Ascending aorta (tissue), 2 donors: ENCODE measurements at regions not wholly inside any gene's neighbourhood (a gene's known extent, or its start where the extent isn't known, plus 50 kb on each side); places are given as distances from the start of the nearest gene placed in this dataset.
"Not testable (repeated sequence)": the region's sequence is repeated elsewhere in the genome, so short reads cannot be mapped to it uniquely, and the experiment has no call there.

ENCODE experiments used
- DNase-seq, 2 donors: peaks; one replicate each; pipeline ENCODE4 v3.0.0-alpha.2; 2019; ENCODE audit warnings: low spot score in 2 of 2
- H3K27ac ChIP-seq, 2 donors: fragments of 200-600 bp; sonication (generic); one replicate each; pipeline ENCODE4 v1.5.1; 2016 to 2017; ENCODE audit warnings: mild to moderate bottlenecking in 1 of 2
- H3K27me3 ChIP-seq: fragments of 200-600 bp; sonication (generic); one replicate; pipeline ENCODE4 v1.5.1; 2017
- H3K36me3 ChIP-seq, 2 donors: fragments of 200-600 bp; sonication (generic); one replicate each; pipeline ENCODE4 v1.5.1; 2016
- H3K4me1 ChIP-seq, 2 donors: fragments of 200-600 bp; sonication (generic); one replicate each; pipeline ENCODE4 v1.5.1; 2016 to 2017; ENCODE audit warnings: mild to moderate bottlenecking in 1 of 2
- H3K4me3 ChIP-seq, 2 donors: fragments of 200-600 bp; sonication (generic); one replicate each; pipeline ENCODE4 v1.5.1; 2016 to 2017; ENCODE audit warnings: mild to moderate bottlenecking in 1 of 2
- H3K9me3 ChIP-seq, 2 donors: fragments of 200-600 bp; sonication (generic); one replicate each; pipeline ENCODE4 v1.5.1; 2016
- CTCF ChIP-seq, 3 experiments: fragments of 200-600 bp in 2 of 3; fragments of 450-650 bp in 1 of 3; sonication (generic) in 2 of 3; IDR thresholded peaks; one replicate each; pipeline ENCODE4 v1.5.1; 2016 to 2019; ENCODE audit warnings: antibody characterized with exemption in 3 of 3, mild to moderate bottlenecking in 1 of 3, moderate library complexity in 1 of 3
- intact Hi-C: fragments of 100-400 bp; cut with DNase I; formaldehyde crosslinking; loops from one replicate; pipeline ENCODE4 v1.15.1; 2023

DNA sequence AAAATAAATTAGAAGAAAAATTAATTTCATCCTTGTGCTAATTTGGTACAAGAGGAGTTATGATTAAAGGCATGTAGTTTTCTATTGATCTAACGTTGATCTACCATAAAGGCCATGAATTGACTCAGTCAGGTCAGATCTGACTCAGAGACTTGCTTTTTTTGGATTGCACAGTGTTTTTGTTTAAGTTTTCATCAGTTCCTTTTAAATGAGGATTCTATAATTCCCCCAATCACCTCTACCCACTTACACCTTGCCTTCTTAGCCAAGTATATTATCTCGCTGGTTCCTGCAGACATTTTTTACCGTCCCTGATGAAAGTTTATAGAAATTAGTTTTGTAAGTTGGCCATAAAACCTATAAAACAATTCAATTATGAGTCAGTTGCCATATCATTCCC lies 132.4 kb upstream of the PALS2 start:
- no peak for DNase-seq
- H3K4me1 ChIP-seq: no peaks in the 10 kb centered on the region
- H3K4me3 ChIP-seq: no peak overlapping the region
- H3K27ac ChIP-seq: no peak overlapping the region
- H3K27me3 ChIP-seq: no peaks in the 10 kb centered on the region
- H3K36me3 ChIP-seq: no peaks in the 10 kb centered on the region
- H3K9me3 ChIP-seq: no peaks in the 10 kb centered on the region
- no peak for TF ChIP-seq CTCF (IDR thresholded peaks at IDR 0.05)
- intact Hi-C loops: no loop called here

- TF ChIP-seq CTCF (IDR thresholded peaks at IDR 0.05): no peak
- Histone ChIP-seq H3K4me3 (no peak overlapping the region), H3K27ac (no peak overlapping the region), H3K36me3 (no peaks in the 10 kb centered on the region), H3K4me1 (no peaks in the 10 kb centered on the region), H3K9me3 (no peaks in the 10 kb centered on the region), H3K27me3 (no peaks in the 10 kb centered on the region)
- DNase-seq: no peak
- intact Hi-C loops: no loop called here
Observed at GRCh38 chr7:24441314-24442027, 131.8 kb upstream of the PALS2 start.

- no peak overlapping the region for H3K27ac ChIP-seq
- no peak for TF ChIP-seq CTCF (IDR thresholded peaks at IDR 0.05)
- intact Hi-C loops: no loop called here
- H3K9me3 ChIP-seq: no peaks in the 10 kb centered on the region
- no peak overlapping the region for H3K4me3 ChIP-seq
- H3K36me3 ChIP-seq: no peaks in the 10 kb centered on the region
- no peaks in the 10 kb centered on the region for H3K27me3 ChIP-seq
- no peak for DNase-seq
- H3K4me1 ChIP-seq: no peaks in the 10 kb centered on the region
Observed at GRCh38 chr7:24442170-24442777, 131.0 kb upstream of the PALS2 start.

- Histone ChIP-seq H3K4me1 (no peaks in the 10 kb centered on the region), H3K36me3 (no peaks in the 10 kb centered on the region), H3K9me3 (no peaks in the 10 kb centered on the region), H3K27ac (no peak overlapping the region), H3K27me3 (no peaks in the 10 kb centered on the region), H3K4me3 (no peak overlapping the region)
- intact Hi-C loops: no loop called here
- DNase-seq: no peak
- TF ChIP-seq CTCF (IDR thresholded peaks at IDR 0.05): no peak
Observed at GRCh38 chr7:24444666-24445440, 128.4 kb upstream of the PALS2 start.

DNA sequence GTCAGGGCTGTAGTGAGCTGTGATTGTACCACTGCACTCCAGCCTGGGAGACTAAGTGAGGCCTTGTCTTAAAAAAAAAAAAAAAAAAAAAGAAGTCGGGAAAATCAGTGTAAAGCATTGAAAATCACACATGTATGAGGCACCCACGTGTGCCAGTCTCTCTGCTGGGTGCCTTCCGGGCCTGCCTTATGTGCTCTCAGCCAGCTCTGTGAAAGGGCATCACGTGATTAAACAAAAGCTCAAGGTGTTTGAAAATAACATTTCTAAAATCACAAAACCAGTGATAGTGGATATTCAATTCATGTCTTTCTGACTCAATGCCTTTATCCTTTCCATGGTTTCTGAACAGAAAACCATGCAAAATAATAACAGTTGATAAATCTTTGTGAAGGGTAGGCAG lies 125.2 kb upstream of the PALS2 start:
- DNase-seq: no peak
- Histone ChIP-seq H3K9me3 (no peaks in the 10 kb centered on the region), H3K4me1 (no peaks in the 10 kb centered on the region), H3K27me3 (no peaks in the 10 kb centered on the region), H3K36me3 (no peaks in the 10 kb centered on the region), H3K27ac (no peak overlapping the region), H3K4me3 (no peak overlapping the region)
- no peak for TF ChIP-seq CTCF (IDR thresholded peaks at IDR 0.05)
- intact Hi-C loops: no loop called here

- H3K4me3 ChIP-seq, DNase-seq, H3K27ac ChIP-seq, H3K4me1 ChIP-seq, H3K27me3 ChIP-seq, intact Hi-C loops, H3K9me3 ChIP-seq, H3K36me3 ChIP-seq: not testable (repeated sequence)
Observed at GRCh38 chr7:24449416-24449815, 123.8 kb upstream of the PALS2 start.
